Endodermal cell (in vitro differentiated cells): ENCODE measurements at regions not wholly inside any gene's neighbourhood (a gene's known extent, or its start where the extent isn't known, plus 50 kb on each side); places are given as distances from the start of the nearest gene placed in this dataset.

Experiments
- DNase-seq: peaks from one replicate; pipeline ENCODE4 v3.0.0-alpha.2; 2017
- H3K27ac ChIP-seq: 2 replicates; pipeline ENCODE4 v1.5.1; 2013; ENCODE audit warnings: mild to moderate bottlenecking, low read depth, low read length, moderate library complexity
- H3K27me3 ChIP-seq: 2 replicates; pipeline ENCODE4 v1.6.1; 2013; ENCODE audit warnings: mild to moderate bottlenecking, low read length, moderate library complexity; ENCODE audit not compliant: insufficient read depth, control insufficient read depth, poor library complexity, severe bottlenecking
- H3K36me3 ChIP-seq: 2 replicates; pipeline ENCODE4 v1.7.0; 2013; ENCODE audit warnings: mild to moderate bottlenecking, low read length, moderate library complexity; ENCODE audit not compliant: control insufficient read depth, insufficient read depth
- H3K4me1 ChIP-seq: one replicate; pipeline ENCODE4 v1.7.0; 2013; ENCODE audit warnings: low read length; ENCODE audit not compliant: control insufficient read depth, insufficient read depth
- H3K4me3 ChIP-seq: 2 replicates; pipeline ENCODE4 v1.5.1; 2013; ENCODE audit warnings: mild to moderate bottlenecking, low read length, moderate library complexity
- H3K9ac ChIP-seq: 2 replicates; pipeline ENCODE4 v1.6.1; 2013; ENCODE audit warnings: mild to moderate bottlenecking, low read length, moderate library complexity; ENCODE audit not compliant: poor library complexity, severe bottlenecking; ENCODE audit errors: extremely low read depth
- H3K9me3 ChIP-seq: 2 replicates; pipeline ENCODE4 v1.6.1; 2013; ENCODE audit warnings: mild to moderate bottlenecking, low read length, moderate library complexity; ENCODE audit not compliant: control insufficient read depth
- H3K27ac Mint-ChIP-seq: 2 replicates; pipeline ENCODE4 v1.8.0; 2020; ENCODE audit warnings: mixed read lengths
- H3K27me3 Mint-ChIP-seq: 2 replicates; pipeline ENCODE4 v1.8.0; 2021; ENCODE audit warnings: mild to moderate bottlenecking, mixed read lengths; ENCODE audit not compliant: insufficient read depth
- H3K36me3 Mint-ChIP-seq: 2 replicates; pipeline ENCODE4 v1.8.0; 2020; ENCODE audit warnings: low read depth, mixed read lengths
- H3K4me1 Mint-ChIP-seq: 2 replicates; pipeline ENCODE4 v1.8.0; 2020; ENCODE audit warnings: mixed read lengths
- H3K4me3 Mint-ChIP-seq: 2 replicates; pipeline ENCODE4 v1.8.0; 2020; ENCODE audit warnings: mild to moderate bottlenecking, moderate library complexity, mixed read lengths
- H3K9me3 Mint-ChIP-seq: 2 replicates; pipeline ENCODE4 v1.8.0; 2020; ENCODE audit warnings: mild to moderate bottlenecking, mixed read lengths
- CTCF ChIP-seq: fragments of 200-600 bp; sonication (generic); conservative IDR thresholded peaks from 2 replicates; pipeline ENCODE4 v1.5.0; 2021; ENCODE audit warnings: antibody characterized with exemption, mild to moderate bottlenecking
- WGBS, 2 experiments: methylation state at CpG; one replicate each; pipeline versions ENCODE4 v1.1.5 to v1.1.7; 2013; ENCODE audit warnings: missing lambda C conversion rate in 2 of 2, mixed read lengths in 1 of 2; ENCODE audit not compliant: insufficient coverage in 1 of 2, insufficient read length in 1 of 2; 5-methylcytosine and 5-hydroxymethylcytosine counted together

GRCh38 chr3:174417573-174417972 lies 441.6 kb upstream of the NAALADL2 start:
- WGBS, 2 experiments = 95 to 100% methylated on average over 2 to 4 of the region's 4 CpGs
- Histone ChIP-seq H3K4me3 (no peak overlapping the region), H3K9ac (no peak overlapping the region), H3K4me1 (peaks cover 6% of the 10 kb centered on the region), H3K27ac (no peak overlapping the region), H3K36me3 (no peaks in the 10 kb centered on the region), H3K27me3 (peaks cover 24% of the 10 kb centered on the region), H3K9me3 (no peaks in the 10 kb centered on the region)
- no peak for DNase-seq
- TF ChIP-seq CTCF = no peak
- Mint-ChIP-seq H3K27ac (no peak overlapping the region), H3K4me1 (peaks cover 15% of the 10 kb centered on the region), H3K4me3 (no peak overlapping the region), H3K36me3 (no peaks in the 10 kb centered on the region), H3K27me3 (peaks cover 15% of the 10 kb centered on the region), H3K9me3 (no peaks in the 10 kb centered on the region)

- no peak for DNase-seq
- H3K4me3 ChIP-seq = no peak overlapping the region
- no peaks in the 10 kb centered on the region for H3K36me3 ChIP-seq
- peaks cover 2% of the 10 kb centered on the region for H3K4me1 ChIP-seq
- TF ChIP-seq CTCF = no peak
- 96 to 100% methylated on average over 1 of the region's 1 CpG for WGBS, 2 experiments
- H3K9ac ChIP-seq = no peak overlapping the region
- H3K27ac Mint-ChIP-seq = no peak overlapping the region
- H3K9me3 ChIP-seq = no peaks in the 10 kb centered on the region
- H3K36me3 Mint-ChIP-seq = no peaks in the 10 kb centered on the region
- no peak overlapping the region for H3K27ac ChIP-seq
- no peaks in the 10 kb centered on the region for H3K9me3 Mint-ChIP-seq
- H3K27me3 ChIP-seq = peaks cover 27% of the 10 kb centered on the region
- H3K27me3 Mint-ChIP-seq = peaks cover 22% of the 10 kb centered on the region
- no peak overlapping the region for H3K4me3 Mint-ChIP-seq
- H3K4me1 Mint-ChIP-seq = peaks cover 10% of the 10 kb centered on the region
These were observed 439.9 kb upstream of the NAALADL2 start for GRCh38 chr3:174419216-174419615.

- WGBS, 2 experiments = 94 to 95% methylated on average over 2 of the region's 2 CpGs
- H3K9me3 Mint-ChIP-seq = no peaks in the 10 kb centered on the region
These were observed 435.2 kb upstream of the NAALADL2 start for GRCh38 chr3:174423936-174424335.

More at GRCh38 chr3:174423936-174424335, 435.2 kb upstream of the NAALADL2 start:
- Histone ChIP-seq H3K27ac (no peak overlapping the region), H3K9me3 (no peaks in the 10 kb centered on the region), H3K36me3 (no peaks in the 10 kb centered on the region), H3K4me3 (no peak overlapping the region), H3K4me1 (peaks cover 2% of the 10 kb centered on the region), H3K9ac (no peak overlapping the region), H3K27me3 (peaks cover 22% of the 10 kb centered on the region)
- DNase-seq = no peak
- no peak overlapping the region for H3K4me3 Mint-ChIP-seq
- H3K27me3 Mint-ChIP-seq = peaks cover 8% of the 10 kb centered on the region
- H3K36me3 Mint-ChIP-seq = no peaks in the 10 kb centered on the region
- peaks cover 5% of the 10 kb centered on the region for H3K4me1 Mint-ChIP-seq
- no peak overlapping the region for H3K27ac Mint-ChIP-seq
- no peak for TF ChIP-seq CTCF
